ENCODE measurements at regions not wholly inside any gene's neighbourhood (a gene's known extent, or its start where the extent isn't known, plus 50 kb on each side); places are given as distances from the start of the nearest gene placed in this dataset.

- H3K4me3 ChIP-seq: no peak overlapping the region
- no peak overlapping the region for H3K27ac ChIP-seq
- H3K4me1 ChIP-seq: no peaks in the 10 kb centered on the region
- no peaks in the 10 kb centered on the region for H3K36me3 ChIP-seq
- no peaks in the 10 kb centered on the region for H3K27me3 ChIP-seq
- H3K9me3 ChIP-seq: no peaks in the 10 kb centered on the region
- no peak for TF ChIP-seq POLR2A (IDR thresholded peaks at IDR 0.05)
- TF ChIP-seq, protein P1, sequence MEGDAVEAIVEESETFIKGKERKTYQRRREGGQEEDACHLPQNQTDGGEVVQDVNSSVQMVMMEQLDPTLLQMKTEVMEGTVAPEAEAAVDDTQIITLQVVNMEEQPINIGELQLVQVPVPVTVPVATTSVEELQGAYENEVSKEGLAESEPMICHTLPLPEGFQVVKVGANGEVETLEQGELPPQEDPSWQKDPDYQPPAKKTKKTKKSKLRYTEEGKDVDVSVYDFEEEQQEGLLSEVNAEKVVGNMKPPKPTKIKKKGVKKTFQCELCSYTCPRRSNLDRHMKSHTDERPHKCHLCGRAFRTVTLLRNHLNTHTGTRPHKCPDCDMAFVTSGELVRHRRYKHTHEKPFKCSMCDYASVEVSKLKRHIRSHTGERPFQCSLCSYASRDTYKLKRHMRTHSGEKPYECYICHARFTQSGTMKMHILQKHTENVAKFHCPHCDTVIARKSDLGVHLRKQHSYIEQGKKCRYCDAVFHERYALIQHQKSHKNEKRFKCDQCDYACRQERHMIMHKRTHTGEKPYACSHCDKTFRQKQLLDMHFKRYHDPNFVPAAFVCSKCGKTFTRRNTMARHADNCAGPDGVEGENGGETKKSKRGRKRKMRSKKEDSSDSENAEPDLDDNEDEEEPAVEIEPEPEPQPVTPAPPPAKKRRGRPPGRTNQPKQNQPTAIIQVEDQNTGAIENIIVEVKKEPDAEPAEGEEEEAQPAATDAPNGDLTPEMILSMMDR (IDR thresholded peaks at IDR 0.05): no peak
- DNase-seq: no peak
Observed at GRCh38 chr12:90611048-90611447, 343.9 kb downstream of the CCER1 start.

GRCh38 chr12:90593596-90594295 lies 361.2 kb downstream of the CCER1 start:
- TF ChIP-seq POLR2A (IDR thresholded peaks at IDR 0.05): no peak
- TF ChIP-seq, protein P1 (IDR thresholded peaks at IDR 0.05): no peak
- Histone ChIP-seq H3K4me3 (no peak overlapping the region), H3K27ac (no peak overlapping the region), H3K27me3 (no peaks in the 10 kb centered on the region), H3K4me1 (no peaks in the 10 kb centered on the region), H3K9me3 (no peaks in the 10 kb centered on the region), H3K36me3 (no peaks in the 10 kb centered on the region)
- DNase-seq: no peak

- H3K4me3 ChIP-seq: no peak overlapping the region
- no peaks in the 10 kb centered on the region for H3K27me3 ChIP-seq
- no peak overlapping the region for H3K27ac ChIP-seq
- no peaks in the 10 kb centered on the region for H3K4me1 ChIP-seq
- no peaks in the 10 kb centered on the region for H3K36me3 ChIP-seq
- DNase-seq: no peak
- TF ChIP-seq, protein P1 (IDR thresholded peaks at IDR 0.05): no peak
- TF ChIP-seq POLR2A (IDR thresholded peaks at IDR 0.05): no peak
- no peaks in the 10 kb centered on the region for H3K9me3 ChIP-seq
Observed at GRCh38 chr12:90589956-90590355, 365.0 kb downstream of the CCER1 start.

GRCh38 chr12:90585640-90586304 lies 369.2 kb downstream of the CCER1 start:
- Histone ChIP-seq H3K36me3 (no peaks in the 10 kb centered on the region), H3K27me3 (no peaks in the 10 kb centered on the region), H3K4me1 (no peaks in the 10 kb centered on the region), H3K27ac (no peak overlapping the region), H3K9me3 (no peaks in the 10 kb centered on the region), H3K4me3 (no peak overlapping the region)
- TF ChIP-seq, protein P1 (IDR thresholded peaks at IDR 0.05): no peak
- TF ChIP-seq POLR2A (IDR thresholded peaks at IDR 0.05): no peak
- DNase-seq: no peak

DNA sequence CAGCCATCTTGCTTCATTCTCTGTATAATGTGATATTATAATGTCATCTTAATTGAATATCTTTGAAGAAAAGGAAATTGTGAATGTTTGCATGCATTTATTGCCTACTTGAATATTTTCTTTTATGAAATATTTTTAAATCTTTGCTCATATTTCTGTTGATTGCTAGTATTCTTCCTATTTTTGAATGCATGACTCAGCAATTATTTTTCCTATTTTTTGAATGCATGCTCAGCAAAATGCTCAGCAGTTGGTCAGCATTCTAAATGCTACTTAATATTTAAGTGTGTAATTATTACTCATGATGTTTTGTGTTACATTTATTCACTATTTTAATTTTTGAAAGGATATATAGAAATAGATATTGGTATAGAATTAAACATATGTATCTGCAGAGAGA lies 378.3 kb downstream of the CCER1 start:
- Histone ChIP-seq H3K4me3 (no peak overlapping the region), H3K36me3 (no peaks in the 10 kb centered on the region), H3K27me3 (no peaks in the 10 kb centered on the region), H3K27ac (no peak overlapping the region), H3K9me3 (no peaks in the 10 kb centered on the region), H3K4me1 (no peaks in the 10 kb centered on the region)
- DNase-seq: no peak
- no peak for TF ChIP-seq POLR2A (IDR thresholded peaks at IDR 0.05)
- TF ChIP-seq, protein P1 (IDR thresholded peaks at IDR 0.05): no peak
